A172 (cell line): ENCODE measurements at regions not wholly inside any gene's neighbourhood (a gene's known extent, or its start where the extent isn't known, plus 50 kb on each side); places are given as distances from the start of the nearest gene placed in this dataset.
"Not testable (repeated sequence)": the region's sequence is repeated elsewhere in the genome, so short reads cannot be mapped to it uniquely, and the experiment has no call there.

ENCODE experiments used
- DNase-seq: peaks from one replicate; pipeline ENCODE4 v3.0.0-alpha.2; 2015; ENCODE audit warnings: low spot score

GRCh38 chr18:14336017-14336416 lies 203.8 kb upstream of the ZNF519 start:
- not testable (repeated sequence) for DNase-seq

- DNase-seq = not testable (repeated sequence)
Measured at GRCh38 chr18:14321217-14321616, 189.0 kb upstream of the ZNF519 start.

- DNase-seq = not testable (repeated sequence)
Measured at GRCh38 chr18:14301255-14301654, 169.0 kb upstream of the ZNF519 start.

GRCh38 chr18:14295081-14295480 lies 162.8 kb upstream of the ZNF519 start:
- DNase-seq = not testable (repeated sequence)

GRCh38 chr18:14285053-14285452 lies 152.8 kb upstream of the ZNF519 start:
- DNase-seq = no peak

- DNase-seq = not testable (repeated sequence)
Measured at GRCh38 chr18:14275391-14275790, 143.2 kb upstream of the ZNF519 start.

GRCh38 chr18:14265637-14266410 lies 133.6 kb upstream of the ZNF519 start:
- not testable (repeated sequence) for DNase-seq

- not testable (repeated sequence) for DNase-seq
Measured at GRCh38 chr18:14262786-14263185, 130.6 kb upstream of the ZNF519 start.

GRCh38 chr18:14250084-14250677 lies 117.9 kb upstream of the ZNF519 start:
- not testable (repeated sequence) for DNase-seq

GRCh38 chr18:14239224-14239623 lies 107.0 kb upstream of the ZNF519 start:
- not testable (repeated sequence) for DNase-seq

GRCh38 chr18:14236356-14237048 lies 104.3 kb upstream of the ZNF519 start:
- not testable (repeated sequence) for DNase-seq

GRCh38 chr18:14225286-14225679 lies 93.0 kb upstream of the ZNF519 start:
- not testable (repeated sequence) for DNase-seq

GRCh38 chr18:14224551-14225285 lies 92.5 kb upstream of the ZNF519 start:
- DNase-seq = not testable (repeated sequence)

- DNase-seq = not testable (repeated sequence)
Measured at GRCh38 chr18:14223919-14224318, 91.7 kb upstream of the ZNF519 start.

- DNase-seq = not testable (repeated sequence)
Measured at GRCh38 chr18:14223231-14223822, 91.1 kb upstream of the ZNF519 start.

- not testable (repeated sequence) for DNase-seq
Measured at GRCh38 chr18:14222354-14223221, 90.4 kb upstream of the ZNF519 start.

GRCh38 chr18:14221689-14222088 lies 89.5 kb upstream of the ZNF519 start:
- no peak for DNase-seq

- DNase-seq = not testable (repeated sequence)
Measured at GRCh38 chr18:14215952-14216351, 83.7 kb upstream of the ZNF519 start.

GRCh38 chr18:14203424-14203823 lies 71.2 kb upstream of the ZNF519 start:
- DNase-seq = not testable (repeated sequence)

GRCh38 chr18:14190776-14191442 lies 58.7 kb upstream of the ZNF519 start:
- DNase-seq = not testable (repeated sequence)
